Body of pancreas (tissue), 4 donors: ENCODE measurements at regions not wholly inside any gene's neighbourhood (a gene's known extent, or its start where the extent isn't known, plus 50 kb on each side); places are given as distances from the start of the nearest gene placed in this dataset.

Experiments
- POLR2A ChIP-seq, 3 donors: fragments of 450-650 bp; IDR thresholded peaks; one replicate each; pipeline ENCODE4 v1.6.1; 2016; ENCODE audit warnings: antibody characterized with exemption in 3 of 3, mild to moderate bottlenecking in 2 of 3
- TF ChIP-seq, protein P1 (sequence below), 7 experiments: fragments of 450-650 bp in 4 of 7; fragments of 200-600 bp in 3 of 7; sonication (generic) in 3 of 7; IDR thresholded peaks; one replicate each; pipeline ENCODE4 v1.5.1; 2016 to 2019; ENCODE audit warnings: antibody characterized with exemption in 7 of 7

GRCh38 chr5:107127878-107128277, 542.9 kb downstream of the EFNA5 start:
- TF ChIP-seq, protein P1, sequence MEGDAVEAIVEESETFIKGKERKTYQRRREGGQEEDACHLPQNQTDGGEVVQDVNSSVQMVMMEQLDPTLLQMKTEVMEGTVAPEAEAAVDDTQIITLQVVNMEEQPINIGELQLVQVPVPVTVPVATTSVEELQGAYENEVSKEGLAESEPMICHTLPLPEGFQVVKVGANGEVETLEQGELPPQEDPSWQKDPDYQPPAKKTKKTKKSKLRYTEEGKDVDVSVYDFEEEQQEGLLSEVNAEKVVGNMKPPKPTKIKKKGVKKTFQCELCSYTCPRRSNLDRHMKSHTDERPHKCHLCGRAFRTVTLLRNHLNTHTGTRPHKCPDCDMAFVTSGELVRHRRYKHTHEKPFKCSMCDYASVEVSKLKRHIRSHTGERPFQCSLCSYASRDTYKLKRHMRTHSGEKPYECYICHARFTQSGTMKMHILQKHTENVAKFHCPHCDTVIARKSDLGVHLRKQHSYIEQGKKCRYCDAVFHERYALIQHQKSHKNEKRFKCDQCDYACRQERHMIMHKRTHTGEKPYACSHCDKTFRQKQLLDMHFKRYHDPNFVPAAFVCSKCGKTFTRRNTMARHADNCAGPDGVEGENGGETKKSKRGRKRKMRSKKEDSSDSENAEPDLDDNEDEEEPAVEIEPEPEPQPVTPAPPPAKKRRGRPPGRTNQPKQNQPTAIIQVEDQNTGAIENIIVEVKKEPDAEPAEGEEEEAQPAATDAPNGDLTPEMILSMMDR (IDR thresholded peaks at IDR 0.05): no peak
- TF ChIP-seq POLR2A (IDR thresholded peaks at IDR 0.05): no peak
